ENCODE measurements at regions not wholly inside any gene's neighbourhood (a gene's known extent, or its start where the extent isn't known, plus 50 kb on each side); places are given as distances from the start of the nearest gene placed in this dataset.
A peak's percentile ranks its signal among the peaks of the same experiment; 100 is the strongest.
"Not testable (repeated sequence)": the region's sequence is repeated elsewhere in the genome, so short reads cannot be mapped to it uniquely, and the experiment has no call there.

GRCh38 chr2:65576861-65577601, 144.6 kb upstream of the SPRED2 start:
- Histone ChIP-seq H3K27ac (peak overlapping the region; percentile 84), H3K36me3 (replicated peaks) (no peaks in the 10 kb centered on the region), H3K4me3 (ENCODE audit: low read depth, low read length) (no peak overlapping the region), H3K27me3 (replicated peaks) (no peaks in the 10 kb centered on the region)
- DNase-seq: peak; percentile 85
- in situ Hi-C loops (cut with HindIII; ENCODE audit: low pct_ligation_motif_present, low sequenced_read_pairs): no loop called here
- no peak for TF ChIP-seq CTCF (IDR thresholded peaks at IDR 0.05; ENCODE audit: low read depth, low read length, missing control alignments)

- DNase-seq: no peak
- no peaks in the 10 kb centered on the region for H3K27me3 ChIP-seq (replicated peaks)
- no peak for TF ChIP-seq CTCF (IDR thresholded peaks at IDR 0.05; ENCODE audit: low read depth, low read length, missing control alignments)
- no peak overlapping the region for H3K4me3 ChIP-seq (ENCODE audit: low read depth, low read length)
- H3K36me3 ChIP-seq (replicated peaks): no peaks in the 10 kb centered on the region
- in situ Hi-C loops (cut with HindIII; ENCODE audit: low pct_ligation_motif_present, low sequenced_read_pairs): no loop called here
- H3K27ac ChIP-seq: peak overlapping the region; percentile 84
These were observed 143.9 kb upstream of the SPRED2 start for GRCh38 chr2:65576278-65576677.

GRCh38 chr2:65574993-65575392, 142.6 kb upstream of the SPRED2 start:
- in situ Hi-C loops (cut with HindIII; ENCODE audit: low pct_ligation_motif_present, low sequenced_read_pairs): no loop called here
- H3K27ac ChIP-seq: peak overlapping the region; percentile 21
- no peak overlapping the region for H3K4me3 ChIP-seq (ENCODE audit: low read depth, low read length)
- no peak for TF ChIP-seq CTCF (IDR thresholded peaks at IDR 0.05; ENCODE audit: low read depth, low read length, missing control alignments)
- no peaks in the 10 kb centered on the region for H3K36me3 ChIP-seq (replicated peaks)
- H3K27me3 ChIP-seq (replicated peaks): no peaks in the 10 kb centered on the region
- DNase-seq: no peak

- H3K27me3 ChIP-seq (replicated peaks); in situ Hi-C loops (cut with HindIII; ENCODE audit: low pct_ligation_motif_present, low sequenced_read_pairs); H3K27ac ChIP-seq; H3K4me3 ChIP-seq (ENCODE audit: low read depth, low read length); H3K36me3 ChIP-seq (replicated peaks); DNase-seq: not testable (repeated sequence)
These were observed 136.4 kb upstream of the SPRED2 start for GRCh38 chr2:65568656-65569440.

- in situ Hi-C loops (cut with HindIII; ENCODE audit: low pct_ligation_motif_present, low sequenced_read_pairs): no loop called here
- Histone ChIP-seq H3K27me3 (replicated peaks) (no peaks in the 10 kb centered on the region), H3K4me3 (ENCODE audit: low read depth, low read length) (peak overlapping the region; percentile 36), H3K27ac (no peak overlapping the region), H3K36me3 (replicated peaks) (no peaks in the 10 kb centered on the region)
- TF ChIP-seq CTCF (IDR thresholded peaks at IDR 0.05; ENCODE audit: low read depth, low read length, missing control alignments): no peak
- DNase-seq: no peak
These were observed 134.2 kb upstream of the SPRED2 start for GRCh38 chr2:65566617-65567016.

- Histone ChIP-seq H3K36me3 (replicated peaks) (no peaks in the 10 kb centered on the region), H3K27me3 (replicated peaks) (no peaks in the 10 kb centered on the region), H3K27ac (no peak overlapping the region), H3K4me3 (ENCODE audit: low read depth, low read length) (no peak overlapping the region)
- in situ Hi-C loops (cut with HindIII; ENCODE audit: low pct_ligation_motif_present, low sequenced_read_pairs): no loop called here
- TF ChIP-seq CTCF (IDR thresholded peaks at IDR 0.05; ENCODE audit: low read depth, low read length, missing control alignments): no peak
- no peak for DNase-seq
These were observed 133.3 kb upstream of the SPRED2 start for GRCh38 chr2:65565681-65566080.
